ENCODE measurements at regions not wholly inside any gene's neighbourhood (a gene's known extent, or its start where the extent isn't known, plus 50 kb on each side); places are given as distances from the start of the nearest gene placed in this dataset.

DNA sequence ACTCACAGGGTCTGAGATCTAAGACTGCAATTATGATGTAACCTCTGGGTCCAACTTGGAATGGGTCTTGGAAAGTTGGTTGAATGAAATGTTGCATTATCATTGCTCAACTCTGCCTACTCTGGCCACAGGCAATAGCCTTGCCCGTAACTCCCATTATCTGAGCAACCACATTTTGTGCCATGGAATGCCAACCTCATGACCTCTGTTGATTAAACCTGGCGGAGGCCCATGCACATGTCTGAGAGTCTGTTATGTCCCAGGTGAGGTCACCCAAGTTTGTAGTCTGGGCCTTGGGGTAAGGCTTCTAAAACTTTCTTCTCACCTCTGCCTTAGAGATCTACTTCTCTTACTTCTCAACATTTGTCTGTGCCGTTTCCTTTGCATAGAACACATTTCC lies 140.9 kb downstream of the TBX5 start:
- no peak overlapping the region for H3K9ac ChIP-seq (ENCODE audit: low read length)
- ChIA-PET CTCF (no interaction called here), RAD21 (ENCODE audit: low non-redundant PET in 1 of 2, low total read pairs in 2 of 2, uncharacterized antibody in 2 of 2, unreplicated experiment in 2 of 2) (no interaction called here), POLR2A (no interaction called here)
- H3K4me1 ChIP-seq (ENCODE audit: control insufficient read depth in 1 of 2, insufficient read depth in 2 of 2, low read length in 2 of 2): peaks cover 0 to 3% of the 10 kb centered on the region in 2 experiments; a peak in 1 of 4 replicates
- H3K79me2 ChIP-seq (ENCODE audit: insufficient read depth, low read length): no peaks in the 10 kb centered on the region
- H3K9me3 ChIP-seq (ENCODE audit: control insufficient read depth in 1 of 2, insufficient read depth in 1 of 2, low read depth in 1 of 2, low read length in 2 of 2): no peaks in the 10 kb centered on the region
- H4K20me1 ChIP-seq (ENCODE audit: insufficient read depth): no peaks in the 10 kb centered on the region
- DNase-seq (ENCODE audit: low read depth, low spot score): no peak
- no peak overlapping the region for H2AFZ ChIP-seq (ENCODE audit: low read depth, low read length, poor library complexity, severe bottlenecking)
- TF ChIP-seq ELF1 (IDR thresholded peaks at IDR 0.05; ENCODE audit: borderline replicate concordance, low read depth) (no peak), SP1 (IDR thresholded peaks at IDR 0.05; ENCODE audit: low read depth) (no peak), YY1 (IDR thresholded peaks at IDR 0.05; ENCODE audit: extremely low read depth, insufficient replicate concordance, low read depth, low read length) (no peak)
- TF ChIP-seq, protein P1, sequence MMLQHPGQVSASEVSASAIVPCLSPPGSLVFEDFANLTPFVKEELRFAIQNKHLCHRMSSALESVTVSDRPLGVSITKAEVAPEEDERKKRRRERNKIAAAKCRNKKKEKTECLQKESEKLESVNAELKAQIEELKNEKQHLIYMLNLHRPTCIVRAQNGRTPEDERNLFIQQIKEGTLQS (IDR thresholded peaks at IDR 0.05): no peak
- no peak for ATAC-seq
- peaks cover 16% of the 10 kb centered on the region for H3K27me3 ChIP-seq (ENCODE audit: insufficient read depth, low read length)
- H3K36me3 ChIP-seq (ENCODE audit: control insufficient read depth in 1 of 2, insufficient read depth in 2 of 2, low read length in 2 of 2): no peaks in the 10 kb centered on the region
- H3K27ac ChIP-seq (ENCODE audit: low read depth, low read length): no peak overlapping the region
- H3K9me2 ChIP-seq (ENCODE audit: insufficient read depth): no peaks in the 10 kb centered on the region
- H3K4me3 ChIP-seq (replicated peaks in 1 of 2; ENCODE audit: low read depth in 1 of 2, low read length in 2 of 2): no peak overlapping the region
- BruUV-seq (replicated peaks): no TSS peak
- intact Hi-C loops (cut with micrococcal nuclease): no loop called here
- H3K4me2 ChIP-seq (ENCODE audit: low read length): no peak overlapping the region

GRCh38 chr12:114263056-114263805 lies 142.7 kb downstream of the TBX5 start:
- Histone ChIP-seq H3K27ac (ENCODE audit: low read depth, low read length) (no peak overlapping the region), H3K27me3 (ENCODE audit: insufficient read depth, low read length) (peaks cover 13% of the 10 kb centered on the region), H3K4me1 (ENCODE audit: control insufficient read depth in 1 of 2, insufficient read depth in 2 of 2, low read length in 2 of 2) (no peaks in the 10 kb centered on the region), H3K9me2 (ENCODE audit: insufficient read depth) (no peaks in the 10 kb centered on the region), H3K4me2 (ENCODE audit: low read length) (no peak overlapping the region), H3K9ac (ENCODE audit: low read length) (no peak overlapping the region), H4K20me1 (ENCODE audit: insufficient read depth) (no peaks in the 10 kb centered on the region), H3K36me3 (ENCODE audit: control insufficient read depth in 1 of 2, insufficient read depth in 2 of 2, low read length in 2 of 2) (no peaks in the 10 kb centered on the region), H3K4me3 (replicated peaks in 1 of 2; ENCODE audit: low read depth in 1 of 2, low read length in 2 of 2) (no peak overlapping the region), H3K9me3 (ENCODE audit: control insufficient read depth in 1 of 2, insufficient read depth in 1 of 2, low read depth in 1 of 2, low read length in 2 of 2) (no peaks in the 10 kb centered on the region), H3K79me2 (ENCODE audit: insufficient read depth, low read length) (no peaks in the 10 kb centered on the region), H2AFZ (ENCODE audit: low read depth, low read length, poor library complexity, severe bottlenecking) (no peak overlapping the region)
- ChIA-PET RAD21 (ENCODE audit: low non-redundant PET in 1 of 2, low total read pairs in 2 of 2, uncharacterized antibody in 2 of 2, unreplicated experiment in 2 of 2) (no interaction called here), POLR2A (no interaction called here), CTCF (no interaction called here)
- no peak for ATAC-seq
- no TSS peak for BruUV-seq (replicated peaks)
- intact Hi-C loops (cut with micrococcal nuclease): no loop called here
- DNase-seq (ENCODE audit: low read depth, low spot score): no peak
- TF ChIP-seq ELF1 (IDR thresholded peaks at IDR 0.05; ENCODE audit: borderline replicate concordance, low read depth): no peak
